Smooth muscle cell (in vitro differentiated cells): ENCODE measurements at regions not wholly inside any gene's neighbourhood (a gene's known extent, or its start where the extent isn't known, plus 50 kb on each side); places are given as distances from the start of the nearest gene placed in this dataset.

Experiments
- DNase-seq: peaks from one replicate; lab custom pipeline; 2025; ENCODE audit not compliant: unreplicated experiment; lab: John Stamatoyannopoulos, UW
- H2AFZ ChIP-seq: fragments of 200-600 bp; sonication (generic); 2 replicates; pipeline ENCODE4 v1.6.0; 2016; ENCODE audit warnings: antibody characterized with exemption, low read depth, mild to moderate bottlenecking
- H3F3A ChIP-seq: fragments of 200-600 bp; sonication (generic); 2 replicates; pipeline ENCODE4 v1.6.0; 2017; ENCODE audit warnings: antibody characterized with exemption, low read depth
- H3K27ac ChIP-seq: fragments of 200-600 bp; sonication (generic); 2 replicates; pipeline ENCODE4 v1.5.1; 2016; ENCODE audit warnings: low read depth, mild to moderate bottlenecking
- H3K27me3 ChIP-seq: fragments of 200-600 bp; sonication (generic); 2 replicates; pipeline ENCODE4 v1.6.1; 2016; ENCODE audit warnings: low read depth, mild to moderate bottlenecking
- H3K36me3 ChIP-seq: fragments of 200-600 bp; sonication (generic); 2 replicates; pipeline ENCODE4 v1.5.1; 2016; ENCODE audit warnings: low read depth
- H3K4me1 ChIP-seq: fragments of 200-600 bp; sonication (generic); 2 replicates; pipeline ENCODE4 v1.5.1; 2016; ENCODE audit warnings: low read depth
- H3K4me2 ChIP-seq: fragments of 200-600 bp; sonication (generic); 2 replicates; pipeline ENCODE4 v1.6.0; 2016; ENCODE audit warnings: mild to moderate bottlenecking
- H3K4me3 ChIP-seq: fragments of 200-600 bp; sonication (generic); 2 replicates; pipeline ENCODE4 v1.5.1; 2016; ENCODE audit warnings: mild to moderate bottlenecking
- H3K79me2 ChIP-seq: fragments of 200-600 bp; sonication (generic); 2 replicates; pipeline ENCODE4 v1.6.0; 2016; ENCODE audit warnings: low read depth, mild to moderate bottlenecking
- H3K9ac ChIP-seq: fragments of 200-600 bp; sonication (generic); 2 replicates; pipeline ENCODE4 v1.6.0; 2016; ENCODE audit warnings: low read depth
- H3K9me3 ChIP-seq: fragments of 200-600 bp; sonication (generic); replicated peaks from 2 replicates; pipeline ENCODE4 v1.5.1; 2016; ENCODE audit warnings: low read depth
- H4K20me1 ChIP-seq: fragments of 200-600 bp; sonication (generic); 2 replicates; pipeline ENCODE4 v1.6.0; 2016; ENCODE audit warnings: low read depth
- WGBS: methylation state at CpG from one replicate; pipeline ENCODE4 v1.1.7; 2016; ENCODE audit warnings: low lambda C conversion rate; 5-methylcytosine and 5-hydroxymethylcytosine counted together
- TF ChIP-seq, protein P1 (sequence below): fragments of 200-600 bp; sonication (generic); IDR thresholded peaks from 2 replicates; pipeline ENCODE4 v1.5.1; 2017; ENCODE audit warnings: borderline replicate concordance, mild to moderate bottlenecking, antibody characterized with exemption; ENCODE audit not compliant: insufficient read depth, poor library complexity, severe bottlenecking

- no peak for DNase-seq
- no peaks in the 10 kb centered on the region for H3K27me3 ChIP-seq
- no peaks in the 10 kb centered on the region for H4K20me1 ChIP-seq
- H3K27ac ChIP-seq = no peak overlapping the region
- H3F3A ChIP-seq = no peaks in the 10 kb centered on the region
- no peaks in the 10 kb centered on the region for H3K9me3 ChIP-seq
- no peaks in the 10 kb centered on the region for H3K79me2 ChIP-seq
- TF ChIP-seq, protein P1, sequence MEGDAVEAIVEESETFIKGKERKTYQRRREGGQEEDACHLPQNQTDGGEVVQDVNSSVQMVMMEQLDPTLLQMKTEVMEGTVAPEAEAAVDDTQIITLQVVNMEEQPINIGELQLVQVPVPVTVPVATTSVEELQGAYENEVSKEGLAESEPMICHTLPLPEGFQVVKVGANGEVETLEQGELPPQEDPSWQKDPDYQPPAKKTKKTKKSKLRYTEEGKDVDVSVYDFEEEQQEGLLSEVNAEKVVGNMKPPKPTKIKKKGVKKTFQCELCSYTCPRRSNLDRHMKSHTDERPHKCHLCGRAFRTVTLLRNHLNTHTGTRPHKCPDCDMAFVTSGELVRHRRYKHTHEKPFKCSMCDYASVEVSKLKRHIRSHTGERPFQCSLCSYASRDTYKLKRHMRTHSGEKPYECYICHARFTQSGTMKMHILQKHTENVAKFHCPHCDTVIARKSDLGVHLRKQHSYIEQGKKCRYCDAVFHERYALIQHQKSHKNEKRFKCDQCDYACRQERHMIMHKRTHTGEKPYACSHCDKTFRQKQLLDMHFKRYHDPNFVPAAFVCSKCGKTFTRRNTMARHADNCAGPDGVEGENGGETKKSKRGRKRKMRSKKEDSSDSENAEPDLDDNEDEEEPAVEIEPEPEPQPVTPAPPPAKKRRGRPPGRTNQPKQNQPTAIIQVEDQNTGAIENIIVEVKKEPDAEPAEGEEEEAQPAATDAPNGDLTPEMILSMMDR = no peak
- H3K4me1 ChIP-seq = no peaks in the 10 kb centered on the region
- H2AFZ ChIP-seq = no peak overlapping the region
- no peaks in the 10 kb centered on the region for H3K36me3 ChIP-seq
- no peak overlapping the region for H3K9ac ChIP-seq
- H3K4me3 ChIP-seq = no peak overlapping the region
- H3K4me2 ChIP-seq = no peak overlapping the region
These were observed 269.1 kb upstream of the CD180 start for GRCh38 chr5:67465537-67466207.

DNA sequence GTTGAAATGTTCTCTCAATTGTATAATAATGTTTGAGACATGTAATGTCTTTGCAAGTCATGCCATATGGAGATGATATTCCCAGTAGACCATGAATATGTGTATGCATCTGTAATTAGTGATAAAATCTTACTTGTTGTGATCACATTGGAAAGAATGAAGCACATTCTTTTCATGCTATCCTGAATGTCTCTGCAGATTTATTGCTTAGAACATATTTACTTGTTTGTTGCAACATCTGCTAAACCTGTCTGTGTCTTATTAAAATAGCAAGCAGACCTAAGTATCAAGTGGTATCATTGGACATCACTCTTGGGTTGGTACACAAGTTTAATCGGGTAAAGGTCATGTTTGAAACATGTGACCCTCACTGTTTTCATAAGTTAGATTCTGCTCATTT is 265.5 kb upstream of the CD180 start:
- Histone ChIP-seq H4K20me1 (no peaks in the 10 kb centered on the region), H3K9ac (no peak overlapping the region), H2AFZ (no peak overlapping the region), H3K27me3 (no peaks in the 10 kb centered on the region), H3K27ac (no peak overlapping the region), H3F3A (no peaks in the 10 kb centered on the region), H3K4me1 (no peaks in the 10 kb centered on the region), H3K36me3 (no peaks in the 10 kb centered on the region), H3K9me3 (no peaks in the 10 kb centered on the region), H3K4me2 (no peak overlapping the region), H3K79me2 (no peaks in the 10 kb centered on the region), H3K4me3 (no peak overlapping the region)
- 93% methylated on average over 1 of the region's 1 CpG for WGBS
- no peak for DNase-seq
- TF ChIP-seq, protein P1 = no peak

GRCh38 chr5:67459253-67459652 is 262.7 kb upstream of the CD180 start:
- no peak overlapping the region for H3K4me2 ChIP-seq
- no peak overlapping the region for H3K27ac ChIP-seq
- no peaks in the 10 kb centered on the region for H3K79me2 ChIP-seq
- H3K27me3 ChIP-seq = no peaks in the 10 kb centered on the region
- H3K4me3 ChIP-seq = no peak overlapping the region
- H3K9me3 ChIP-seq = no peaks in the 10 kb centered on the region
- TF ChIP-seq, protein P1 = no peak
- no peak for DNase-seq
- H3F3A ChIP-seq = no peaks in the 10 kb centered on the region
- no peak overlapping the region for H2AFZ ChIP-seq
- no peaks in the 10 kb centered on the region for H3K36me3 ChIP-seq
- H4K20me1 ChIP-seq = no peaks in the 10 kb centered on the region
- no peak overlapping the region for H3K9ac ChIP-seq
- H3K4me1 ChIP-seq = no peaks in the 10 kb centered on the region

- Histone ChIP-seq H3K9me3 (no peaks in the 10 kb centered on the region), H3F3A (no peaks in the 10 kb centered on the region), H3K36me3 (no peaks in the 10 kb centered on the region), H3K4me3 (no peak overlapping the region), H3K27ac (no peak overlapping the region), H3K9ac (no peak overlapping the region), H3K79me2 (no peaks in the 10 kb centered on the region), H3K4me2 (no peak overlapping the region), H4K20me1 (no peaks in the 10 kb centered on the region), H3K4me1 (no peaks in the 10 kb centered on the region), H3K27me3 (no peaks in the 10 kb centered on the region), H2AFZ (no peak overlapping the region)
- 81% methylated on average over 1 of the region's 1 CpG for WGBS
- DNase-seq = no peak
- TF ChIP-seq, protein P1 = no peak
These were observed 259.4 kb upstream of the CD180 start for GRCh38 chr5:67455970-67456369.
